ENCODE measurements at regions not wholly inside any gene's neighbourhood (a gene's known extent, or its start where the extent isn't known, plus 50 kb on each side); places are given as distances from the start of the nearest gene placed in this dataset.

DNA sequence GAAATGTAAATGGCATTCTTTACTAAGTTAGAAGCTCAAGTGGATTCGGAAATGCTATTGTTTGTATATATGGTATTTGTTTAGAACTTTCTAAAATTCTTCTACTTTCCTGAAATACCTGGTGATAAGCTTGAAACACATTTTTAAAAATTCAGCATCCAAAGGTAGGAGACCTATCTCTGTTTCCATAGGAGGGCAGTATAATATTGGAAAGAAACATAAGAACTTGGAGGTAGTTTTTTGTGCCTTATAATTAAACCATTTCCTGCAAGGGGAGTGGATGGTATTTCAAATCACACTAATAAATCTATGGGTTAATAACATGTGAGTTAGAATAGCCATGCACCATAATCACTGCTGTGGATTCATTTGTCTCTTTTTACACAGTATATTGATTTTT, 217.4 kb upstream of the AADAT start:
- TF ChIP-seq POLR2AphosphoS5 (IDR thresholded peaks at IDR 0.05; ENCODE audit: low read depth) (no peak), GABPA (IDR thresholded peaks at IDR 0.05; ENCODE audit: low read depth) (no peak)

Measured in HL-60 (cell line).